Heart right ventricle (tissue), 16 donors: ENCODE measurements at regions not wholly inside any gene's neighbourhood (a gene's known extent, or its start where the extent isn't known, plus 50 kb on each side); places are given as distances from the start of the nearest gene placed in this dataset.
"Not testable (repeated sequence)": the region's sequence is repeated elsewhere in the genome, so short reads cannot be mapped to it uniquely, and the experiment has no call there.

ENCODE experiments used
- ATAC-seq, 8 donors: fragments of 200-7000 bp; cut with Tn5 transposase; one replicate each; pipeline ENCODE4 v1.9.1; 2020; ENCODE audit warnings: mild to moderate bottlenecking in 8 of 8, moderate library complexity in 8 of 8, moderate number of reproducible peaks in 1 of 8
- DNase-seq, 2 donors: peaks; one replicate each; pipeline ENCODE4 v3.0.0-alpha.2; 2020
- H3K27ac ChIP-seq, 10 donors: fragments of 200-600 bp; sonication (generic) in 2 of 10; one replicate each; pipeline versions ENCODE4 v1.5.0 to v1.8.0; 2020 to 2022; ENCODE audit warnings: mild to moderate bottlenecking in 3 of 10
- H3K27me3 ChIP-seq, 7 donors: fragments of 200-600 bp; one replicate each; pipeline ENCODE4 v1.8.0; 2021 to 2022; ENCODE audit warnings: mild to moderate bottlenecking in 2 of 7
- H3K36me3 ChIP-seq, 9 donors: fragments of 200-600 bp; sonication (generic) in 1 of 9; one replicate each; pipeline versions ENCODE4 v1.5.0 to v1.8.0; 2020 to 2022; ENCODE audit warnings: mild to moderate bottlenecking in 2 of 9
- H3K4me1 ChIP-seq, 9 donors: fragments of 200-600 bp; sonication (generic) in 1 of 9; one replicate each; pipeline versions ENCODE4 v1.5.0 to v1.8.0; 2020 to 2022; ENCODE audit warnings: mild to moderate bottlenecking in 4 of 9
- H3K4me3 ChIP-seq, 10 donors: fragments of 200-600 bp; sonication (generic) in 2 of 10; one replicate each; pipeline versions ENCODE4 v1.5.0 to v1.8.0; 2020 to 2022; ENCODE audit warnings: mild to moderate bottlenecking in 7 of 10, moderate library complexity in 2 of 10
- H3K9me3 ChIP-seq, 11 donors: fragments of 200-600 bp in 10 of 11; sonication (generic) in 2 of 11; one replicate each; pipeline versions ENCODE4 v1.5.0 to v1.8.0; 2013 to 2022; ENCODE audit warnings: mild to moderate bottlenecking in 2 of 11, control low read depth in 1 of 11, moderate library complexity in 1 of 11
- WGBS, 2 donors: extraction: QIAGEN DNeasy Blood & Tissue Kit; methylation state at CpG; one replicate each; pipeline ENCODE4 v1.1.7; 2013; ENCODE audit warnings: inconsistent platforms in 1 of 2; 5-methylcytosine and 5-hydroxymethylcytosine counted together
- intact Hi-C, 10 donors: fragments of 100-400 bp; cut with DNase I; formaldehyde crosslinking; loops; one replicate each; pipeline versions ENCODE4 v1.11.1 to v1.14.2; 2022
- TF ChIP-seq, protein P1 (sequence below), 9 donors: fragments of 200-600 bp; sonication (generic) in 2 of 9; IDR thresholded peaks; one replicate each; pipeline versions ENCODE4 v1.5.0 to v1.8.0; 2021 to 2022; ENCODE audit warnings: antibody characterized with exemption in 9 of 9, mild to moderate bottlenecking in 5 of 9, moderate library complexity in 1 of 9
- donor health status: Arrhythmogenic right ventricular cardiomyopathy.
- donor health status: ischemic (EF 13 %, LVEDD 7.1; RV severe dilation, severe dysfunction).
- donor health status: healthy with polysubstance abuse.
- donor health status: DM: no; HTN: yes; CAD: no.
- donor health status: DM: no; HTN: no; CAD: no.
- donor health status: ischemic (EF 25% LVEDD 6.9; RV normal size, moderate dysfunction).
- donor health status: ischemic (EF 25% LVEDD 5.7; RV mildly dilated, moderate dysfunction).
- donor health status: healthy.
- donor health status: DM: yes; HTN: yes; CAD: no.
- donor health status: Ischemic cardiomyopathy.
- donor health status: ischemic (EF 35%, LVEDD 5.7; RV mildly dilated, moderate dysfunction).
- donor health status: nonischemic (EF 11% LVEDD 7.7; RV severe dilation, severe dysfunction).
- donor health status: DM: yes; HTN: yes; CAD: no.
- donor health status: PGD.
- donor health status: ischemic (EF 29% LVEDD 5.4; RV normal size, mild dysfunction).
- donor health status: nonischemic (EF 23%, LVEDD 6.1; RV moderate dilation, normal function).

DNA sequence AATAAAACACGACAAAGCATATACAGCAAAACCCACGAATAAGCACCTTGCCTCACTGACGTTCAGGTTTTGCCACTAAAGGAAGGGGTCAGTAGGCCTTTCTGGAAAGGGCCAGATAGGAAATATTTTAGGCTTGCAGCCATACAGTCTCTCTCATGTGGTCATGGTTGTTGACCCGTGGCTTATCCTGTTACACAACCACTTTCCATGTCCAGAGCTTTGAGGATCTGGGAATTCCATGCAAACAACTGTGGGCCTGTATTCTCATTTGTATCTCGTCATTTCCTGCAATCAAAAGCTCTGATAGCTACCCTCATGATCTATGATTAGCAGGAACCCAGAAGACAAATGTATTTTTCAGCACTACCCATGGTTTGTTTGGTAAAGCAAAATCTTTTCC, 108.3 kb downstream of the DRD1 start:
- Histone ChIP-seq H3K9me3 (no peaks in the 10 kb centered on the region), H3K36me3 (no peaks in the 10 kb centered on the region), H3K4me3 (no peak overlapping the region), H3K27ac (no peak overlapping the region), H3K4me1 (no peaks in the 10 kb centered on the region), H3K27me3 (peaks cover 0 to 9% (median 0%) of the 10 kb centered on the region in 7 donors)
- DNase-seq: no peak
- 48 to 63% methylated on average over 5 of the region's 5 CpGs for whole genome bisulfite sequencing, 2 donors
- intact Hi-C loops: no loop called here
- ATAC-seq: no peak
- TF ChIP-seq, protein P1, sequence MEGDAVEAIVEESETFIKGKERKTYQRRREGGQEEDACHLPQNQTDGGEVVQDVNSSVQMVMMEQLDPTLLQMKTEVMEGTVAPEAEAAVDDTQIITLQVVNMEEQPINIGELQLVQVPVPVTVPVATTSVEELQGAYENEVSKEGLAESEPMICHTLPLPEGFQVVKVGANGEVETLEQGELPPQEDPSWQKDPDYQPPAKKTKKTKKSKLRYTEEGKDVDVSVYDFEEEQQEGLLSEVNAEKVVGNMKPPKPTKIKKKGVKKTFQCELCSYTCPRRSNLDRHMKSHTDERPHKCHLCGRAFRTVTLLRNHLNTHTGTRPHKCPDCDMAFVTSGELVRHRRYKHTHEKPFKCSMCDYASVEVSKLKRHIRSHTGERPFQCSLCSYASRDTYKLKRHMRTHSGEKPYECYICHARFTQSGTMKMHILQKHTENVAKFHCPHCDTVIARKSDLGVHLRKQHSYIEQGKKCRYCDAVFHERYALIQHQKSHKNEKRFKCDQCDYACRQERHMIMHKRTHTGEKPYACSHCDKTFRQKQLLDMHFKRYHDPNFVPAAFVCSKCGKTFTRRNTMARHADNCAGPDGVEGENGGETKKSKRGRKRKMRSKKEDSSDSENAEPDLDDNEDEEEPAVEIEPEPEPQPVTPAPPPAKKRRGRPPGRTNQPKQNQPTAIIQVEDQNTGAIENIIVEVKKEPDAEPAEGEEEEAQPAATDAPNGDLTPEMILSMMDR (IDR thresholded peaks at IDR 0.05): no peak

DNA sequence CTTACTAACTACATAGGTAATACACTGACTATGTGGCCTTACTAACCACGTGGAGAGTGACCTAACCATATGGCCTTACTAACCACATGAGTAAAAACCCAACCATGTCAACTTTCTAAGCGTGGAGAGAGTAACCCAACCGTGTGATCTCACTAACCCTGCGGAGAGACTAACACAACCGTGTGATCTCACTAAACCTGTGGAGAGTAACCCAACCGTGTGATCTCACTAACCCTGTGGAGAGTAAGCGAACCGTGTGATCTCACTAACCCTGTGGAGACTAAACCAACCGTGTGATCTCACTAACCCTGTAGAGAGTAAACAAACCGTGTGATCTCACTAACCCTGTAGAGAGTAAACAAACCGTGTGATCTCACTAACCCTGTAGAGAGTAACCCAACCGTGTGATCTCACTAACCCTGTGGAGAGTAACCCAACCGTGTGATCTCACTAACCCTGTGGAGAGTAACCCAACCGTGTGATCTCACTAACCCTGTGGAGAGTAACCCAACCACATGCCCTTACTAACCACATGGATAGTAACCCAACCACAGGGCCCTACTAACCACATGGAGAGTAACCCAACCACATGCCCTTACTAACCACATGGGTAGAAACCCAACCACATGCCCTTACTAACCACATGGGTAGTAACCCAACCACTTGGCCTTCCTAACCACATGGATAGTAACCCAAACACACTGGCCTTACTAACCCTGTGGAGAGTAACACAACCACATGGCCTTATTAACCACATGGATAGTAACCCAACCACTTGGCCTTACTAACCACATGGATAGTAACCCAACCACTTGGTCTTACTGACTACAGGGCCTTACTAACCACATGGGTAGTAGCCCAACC, 112.6 kb downstream of the DRD1 start:
- H3K27ac ChIP-seq, H3K4me1 ChIP-seq, ATAC-seq, H3K27me3 ChIP-seq, DNase-seq, intact Hi-C loops, H3K36me3 ChIP-seq, H3K4me3 ChIP-seq, H3K9me3 ChIP-seq: not testable (repeated sequence)
- 57 to 64% methylated on average over 14 of the region's 14 CpGs for WGBS, 2 donors

DNA sequence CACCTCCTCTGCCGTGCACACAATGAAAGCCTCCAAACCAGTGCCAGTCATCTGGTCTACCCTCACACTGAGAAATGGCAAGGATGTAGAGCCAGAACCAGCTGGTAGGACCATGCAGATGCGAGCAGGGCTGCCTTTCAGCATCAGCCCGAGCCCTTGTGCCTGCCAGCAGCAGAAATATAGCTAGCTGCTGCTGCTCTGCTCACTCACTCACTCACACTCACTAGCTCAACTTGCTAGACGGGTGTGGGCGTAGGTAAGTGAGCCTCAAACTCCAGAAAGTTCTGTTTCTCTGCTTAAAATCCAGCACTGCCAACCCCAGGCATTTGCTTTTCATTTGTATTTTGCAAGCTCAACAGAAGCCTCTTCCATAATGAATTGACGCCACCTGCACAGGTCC, 114.0 kb downstream of the DRD1 start:
- WGBS, 2 donors: 72 to 77% methylated on average over 6 of the region's 6 CpGs
- TF ChIP-seq, protein P1 (IDR thresholded peaks at IDR 0.05): no peak
- intact Hi-C loops: no loop called here
- Histone ChIP-seq H3K36me3 (no peaks in the 10 kb centered on the region), H3K9me3 (no peaks in the 10 kb centered on the region), H3K4me1 (no peaks in the 10 kb centered on the region), H3K4me3 (no peak overlapping the region), H3K27me3 (peaks cover 0 to 8% (median 0%) of the 10 kb centered on the region in 7 donors), H3K27ac (no peak overlapping the region)
- ATAC-seq: no peak
- DNase-seq: no peak

DNA sequence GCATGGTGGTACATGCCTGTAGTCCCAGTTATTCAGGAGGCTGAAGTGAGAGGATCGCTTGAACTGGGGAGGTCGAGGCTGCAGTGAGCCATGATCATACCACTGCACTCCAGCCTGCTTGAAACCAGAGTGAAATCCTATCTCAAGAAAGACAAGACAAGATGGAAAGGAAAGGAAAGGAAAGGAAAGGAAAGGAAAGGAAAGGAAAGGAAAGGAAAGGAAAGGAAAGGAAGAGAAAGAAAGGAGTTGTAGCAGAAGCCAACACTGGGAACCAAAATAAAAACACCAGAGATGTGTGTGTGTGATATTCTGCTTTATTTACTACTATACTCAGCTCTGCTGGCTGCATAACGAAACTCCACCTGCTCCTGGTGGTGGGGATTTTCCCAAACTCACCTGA, 115.3 kb downstream of the DRD1 start:
- TF ChIP-seq, protein P1 (IDR thresholded peaks at IDR 0.05): no peak
- WGBS, 2 donors: 69 to 75% methylated on average over 3 of the region's 3 CpGs
- H3K36me3 ChIP-seq: no peaks in the 10 kb centered on the region
- DNase-seq (no peak), ATAC-seq (no peak)
- H3K27me3 ChIP-seq: peaks cover 0 to 8% (median 0%) of the 10 kb centered on the region in 7 donors
- no peak overlapping the region for H3K4me3 ChIP-seq
- no peaks in the 10 kb centered on the region for H3K9me3 ChIP-seq
- H3K27ac ChIP-seq: no peak overlapping the region
- no peaks in the 10 kb centered on the region for H3K4me1 ChIP-seq
- intact Hi-C loops: no loop called here

DNA sequence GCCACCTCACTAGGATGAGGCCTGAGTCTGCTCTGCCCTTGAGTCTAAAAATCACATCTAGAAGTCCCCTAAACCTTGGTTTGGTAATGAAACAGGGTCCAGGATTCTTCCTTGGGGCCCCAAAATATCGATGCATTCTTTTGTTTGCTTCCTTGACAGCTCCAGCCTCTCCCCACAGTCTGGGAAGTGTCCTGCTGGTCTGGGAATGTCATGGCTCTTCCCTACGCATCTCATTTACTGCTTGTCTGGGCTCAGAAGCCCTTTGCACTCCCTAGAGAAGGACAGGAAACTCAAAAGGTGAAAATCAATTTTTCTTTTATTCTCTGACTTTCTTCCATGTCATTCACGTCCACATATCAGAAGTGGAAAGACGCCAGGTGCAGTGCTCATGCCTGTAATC, 115.8 kb downstream of the DRD1 start:
- no peak for ATAC-seq
- TF ChIP-seq, protein P1 (IDR thresholded peaks at IDR 0.05): no peak
- 55 to 57% methylated on average over 4 of the region's 4 CpGs for WGBS, 2 donors

More for the DNA sequence above, 115.8 kb downstream of the DRD1 start:
- peaks cover 0 to 8% (median 0%) of the 10 kb centered on the region in 7 donors for H3K27me3 ChIP-seq
- no peaks in the 10 kb centered on the region for H3K36me3 ChIP-seq
- H3K4me3 ChIP-seq: no peak overlapping the region
- H3K9me3 ChIP-seq: no peaks in the 10 kb centered on the region
- no peak overlapping the region for H3K27ac ChIP-seq
- no peak for DNase-seq
- intact Hi-C loops: no loop called here
- H3K4me1 ChIP-seq: no peaks in the 10 kb centered on the region
